Karpas-422 (cell line): ENCODE measurements at regions not wholly inside any gene's neighbourhood (a gene's known extent, or its start where the extent isn't known, plus 50 kb on each side); places are given as distances from the start of the nearest gene placed in this dataset. TPM values are rescaled to one million over a fixed set of nuclear protein-coding genes. Genes with fewer than 3 reads are reported as not detected.

ENCODE experiments used
- DNase-seq: peaks from one replicate; pipeline ENCODE4 v3.0.0-alpha.2; 2015
- H2AFZ ChIP-seq: fragments of 200-600 bp; sonication (generic); 2 replicates; pipeline ENCODE4 v1.6.1; 2014; ENCODE audit warnings: antibody characterized with exemption, low read length, mixed read lengths
- H3K27ac ChIP-seq: fragments of 200-600 bp; sonication (generic); 2 replicates; pipeline ENCODE4 v1.5.1; 2014; ENCODE audit warnings: mild to moderate bottlenecking, low read length, moderate library complexity
- H3K27me3 ChIP-seq: fragments of 200-600 bp; sonication (generic); 2 replicates; pipeline ENCODE4 v1.6.1; 2014; ENCODE audit warnings: low read length, mixed read lengths
- H3K36me3 ChIP-seq: fragments of 200-600 bp; sonication (generic); 2 replicates; pipeline ENCODE4 v1.6.1; 2014; ENCODE audit warnings: low read length, mixed read lengths; ENCODE audit not compliant: insufficient read depth
- H3K4me1 ChIP-seq: fragments of 200-600 bp; sonication (generic); 2 replicates; pipeline ENCODE4 v1.6.1; 2014; ENCODE audit warnings: mild to moderate bottlenecking, low read length, mixed read lengths
- H3K4me2 ChIP-seq: fragments of 200-600 bp; sonication (generic); 2 replicates; pipeline ENCODE4 v1.6.1; 2014; ENCODE audit warnings: low read length, low read depth, mild to moderate bottlenecking; ENCODE audit not compliant: poor library complexity, severe bottlenecking
- H3K4me3 ChIP-seq: fragments of 200-600 bp; sonication (generic); 2 replicates; pipeline ENCODE4 v1.5.1; 2014; ENCODE audit warnings: mild to moderate bottlenecking, antibody characterized with exemption, low read length, mixed read lengths
- H3K79me2 ChIP-seq: fragments of 200-600 bp; sonication (generic); 2 replicates; pipeline ENCODE4 v1.6.1; 2014; ENCODE audit warnings: mild to moderate bottlenecking, low read length, mixed read lengths
- H3K9ac ChIP-seq: fragments of 200-600 bp; sonication (generic); 2 replicates; pipeline ENCODE4 v1.6.0; 2014; ENCODE audit warnings: low read length
- H3K9me2 ChIP-seq: fragments of 200-600 bp; sonication (generic), shearing (Covaris generic); replicated peaks from 2 replicates; pipeline ENCODE4 v1.6.0; 2014; ENCODE audit warnings: mild to moderate bottlenecking, low read length, moderate library complexity; ENCODE audit not compliant: insufficient read depth
- H3K9me3 ChIP-seq: fragments of 300-700, 200-600 bp; sonication (generic); 2 replicates; pipeline ENCODE4 v1.6.1; 2014; ENCODE audit warnings: low read length, mixed read lengths
- H4K20me1 ChIP-seq: fragments of 200-600 bp; sonication (generic); 2 replicates; pipeline ENCODE4 v1.6.1; 2014; ENCODE audit warnings: mild to moderate bottlenecking, antibody characterized with exemption, low read length, low read depth; ENCODE audit not compliant: insufficient read depth
- small RNA-seq: library from RNA; depleted of rRNA; stranded (forward); fragments of <200 nt; gene quantifications from one replicate; pipeline ENCODE3, GENCODE V24; 2014

GRCh38 chr2:221353201-221353600 is 218.9 kb downstream of the EPHA4 start:
- no peak overlapping the region for H3K27ac ChIP-seq
- 0 out of 2 replicates have a peak, but pooled peaks cover 2% of the 10 kb centered on the region for H3K27me3 ChIP-seq
- no peaks in the 10 kb centered on the region for H3K9me3 ChIP-seq
- H3K4me1 ChIP-seq: no peaks in the 10 kb centered on the region
- no peak for DNase-seq
- no peaks in the 10 kb centered on the region for H4K20me1 ChIP-seq
- H3K4me2 ChIP-seq: no peak overlapping the region
- no peak overlapping the region for H3K4me3 ChIP-seq
- no peak overlapping the region for H2AFZ ChIP-seq
- no peak overlapping the region for H3K9ac ChIP-seq
- H3K79me2 ChIP-seq: no peaks in the 10 kb centered on the region
- no peaks in the 10 kb centered on the region for H3K9me2 ChIP-seq
- H3K36me3 ChIP-seq: no peaks in the 10 kb centered on the region

GRCh38 chr2:221360312-221360711 is 211.8 kb downstream of the EPHA4 start:
- H3K9ac ChIP-seq: no peak overlapping the region
- no peak overlapping the region for H3K4me2 ChIP-seq
- H3K27me3 ChIP-seq: no peaks in the 10 kb centered on the region
- H3K9me3 ChIP-seq: no peaks in the 10 kb centered on the region
- H3K9me2 ChIP-seq: no peaks in the 10 kb centered on the region
- H3K4me3 ChIP-seq: no peak overlapping the region
- no peaks in the 10 kb centered on the region for H3K4me1 ChIP-seq
- no peaks in the 10 kb centered on the region for H3K36me3 ChIP-seq
- no peak overlapping the region for H2AFZ ChIP-seq
- no peak for DNase-seq
- H4K20me1 ChIP-seq: no peaks in the 10 kb centered on the region
- H3K79me2 ChIP-seq: no peaks in the 10 kb centered on the region
- no peak overlapping the region for H3K27ac ChIP-seq

GRCh38 chr2:221360742-221361141 is 211.4 kb downstream of the EPHA4 start:
- no peaks in the 10 kb centered on the region for H3K9me2 ChIP-seq
- H3K9me3 ChIP-seq: no peaks in the 10 kb centered on the region
- H3K27me3 ChIP-seq: no peaks in the 10 kb centered on the region
- no peaks in the 10 kb centered on the region for H4K20me1 ChIP-seq
- H3K36me3 ChIP-seq: no peaks in the 10 kb centered on the region
- DNase-seq: no peak
- no peak overlapping the region for H3K4me3 ChIP-seq
- H3K4me2 ChIP-seq: no peak overlapping the region
- no peaks in the 10 kb centered on the region for H3K79me2 ChIP-seq
- H2AFZ ChIP-seq: no peak overlapping the region
- no peak overlapping the region for H3K9ac ChIP-seq
- no peaks in the 10 kb centered on the region for H3K4me1 ChIP-seq
- no peak overlapping the region for H3K27ac ChIP-seq

GRCh38 chr2:221361633-221362032 is 210.5 kb downstream of the EPHA4 start:
- Histone ChIP-seq H3K4me3 (no peak overlapping the region), H3K9me3 (no peaks in the 10 kb centered on the region), H3K9ac (no peak overlapping the region), H3K9me2 (no peaks in the 10 kb centered on the region), H4K20me1 (no peaks in the 10 kb centered on the region), H3K4me1 (no peaks in the 10 kb centered on the region), H3K27me3 (no peaks in the 10 kb centered on the region), H2AFZ (no peak overlapping the region), H3K4me2 (no peak overlapping the region), H3K27ac (no peak overlapping the region), H3K36me3 (no peaks in the 10 kb centered on the region), H3K79me2 (no peaks in the 10 kb centered on the region)
- no peak for DNase-seq

- no peaks in the 10 kb centered on the region for H3K36me3 ChIP-seq
- no peak overlapping the region for H3K9ac ChIP-seq
- no peak for DNase-seq
- no peak overlapping the region for H2AFZ ChIP-seq
- no peaks in the 10 kb centered on the region for H3K9me3 ChIP-seq
- no peak overlapping the region for H3K27ac ChIP-seq
- no peak overlapping the region for H3K4me2 ChIP-seq
- H4K20me1 ChIP-seq: no peaks in the 10 kb centered on the region
- H3K9me2 ChIP-seq: no peaks in the 10 kb centered on the region
- H3K4me1 ChIP-seq: no peaks in the 10 kb centered on the region
- H3K4me3 ChIP-seq: no peak overlapping the region
- H3K27me3 ChIP-seq: no peaks in the 10 kb centered on the region
- H3K79me2 ChIP-seq: no peaks in the 10 kb centered on the region
These were observed 207.4 kb downstream of the EPHA4 start for GRCh38 chr2:221364672-221365071.

Small RNA genes in the stretch of these regions (small RNA-seq; reads per million reads assigned to genes)
- not detected for gene AC011233.1
- not detected for gene MIR4268
